SK-MEL-5 (cell line): ENCODE measurements at regions not wholly inside any gene's neighbourhood (a gene's known extent, or its start where the extent isn't known, plus 50 kb on each side); places are given as distances from the start of the nearest gene placed in this dataset.
A peak's percentile ranks its signal among the peaks of the same experiment; 100 is the strongest.

Experiments
- DNase-seq: peaks from one replicate; pipeline ENCODE4 v3.0.0-alpha.2; 2016; ENCODE audit warnings: low read depth, low spot score
- in situ Hi-C: cut with HindIII; loops from 2 replicates; pipeline ENCODE4 v1.10.0; 2016; ENCODE audit warnings: low sequenced_read_pairs, high pct_unique_total_duplicates, low pct_unique_long_range_greater_than_20kb

DNA sequence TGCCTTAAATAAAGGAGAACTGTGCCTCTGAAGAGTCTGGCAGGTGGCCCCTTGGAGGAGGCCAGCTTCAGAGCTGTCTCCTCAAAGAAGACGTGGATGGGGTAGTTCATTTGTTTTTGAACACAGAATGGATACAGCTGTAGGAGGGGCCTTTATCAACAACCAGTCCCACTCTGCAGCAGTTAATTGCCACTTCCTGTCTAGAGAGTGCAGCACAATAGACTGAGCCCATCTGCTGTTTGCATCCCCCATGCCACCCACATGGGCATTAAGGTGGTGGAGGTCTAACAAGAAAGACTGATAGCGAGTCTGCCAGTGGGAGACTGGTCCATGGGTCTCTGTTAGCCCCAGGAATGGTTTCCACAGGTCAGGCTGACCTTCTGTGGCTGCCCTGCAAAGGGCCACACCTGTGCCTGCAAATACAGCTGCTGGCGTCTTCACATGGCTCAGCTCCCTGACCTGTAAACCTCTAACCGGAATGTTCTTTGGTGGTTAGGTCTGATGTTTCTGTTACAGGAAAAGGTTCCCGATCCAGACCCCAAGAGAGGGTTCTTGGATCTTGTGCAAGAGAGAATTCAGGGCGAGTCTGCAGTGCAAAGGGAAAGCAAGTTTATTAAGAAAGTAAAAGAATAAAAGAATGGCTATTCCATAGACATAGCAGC is 153.3 kb upstream of the ITGA6 start:
- no peak for DNase-seq
- in situ Hi-C loops = no loop called here

- in situ Hi-C loops = no loop called here
- no peak for DNase-seq
Observed at GRCh38 chr2:172275239-172275638, 152.1 kb upstream of the ITGA6 start.

- no peak for DNase-seq
- in situ Hi-C loops = no loop called here
Observed at GRCh38 chr2:172276961-172277360, 150.4 kb upstream of the ITGA6 start.

DNA sequence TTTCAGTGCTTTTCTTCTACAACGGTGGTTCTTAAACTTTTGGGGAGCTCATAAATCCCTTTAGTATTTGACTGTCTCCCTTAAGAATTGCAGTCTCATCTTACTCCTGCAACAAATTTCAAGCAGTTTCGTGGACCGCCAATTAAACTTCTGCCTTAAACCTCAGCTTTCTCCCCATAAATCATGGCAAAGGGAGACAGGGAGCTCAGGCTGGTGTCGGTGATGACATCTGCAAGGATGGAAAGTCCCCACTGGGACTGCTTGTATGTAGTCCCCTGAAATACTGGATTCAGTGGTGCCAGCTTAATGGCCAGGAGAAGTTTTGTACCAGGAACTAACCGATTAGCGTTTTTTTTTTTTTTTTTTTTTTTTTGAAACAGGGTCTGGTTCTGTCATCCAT is 148.7 kb upstream of the ITGA6 start:
- DNase-seq = no peak
- in situ Hi-C loops = no loop called here

GRCh38 chr2:172279214-172279613 is 148.2 kb upstream of the ITGA6 start:
- DNase-seq = no peak
- in situ Hi-C loops = no loop called here

- DNase-seq = no peak
Observed at GRCh38 chr2:172279813-172280212, 147.6 kb upstream of the ITGA6 start.

DNA sequence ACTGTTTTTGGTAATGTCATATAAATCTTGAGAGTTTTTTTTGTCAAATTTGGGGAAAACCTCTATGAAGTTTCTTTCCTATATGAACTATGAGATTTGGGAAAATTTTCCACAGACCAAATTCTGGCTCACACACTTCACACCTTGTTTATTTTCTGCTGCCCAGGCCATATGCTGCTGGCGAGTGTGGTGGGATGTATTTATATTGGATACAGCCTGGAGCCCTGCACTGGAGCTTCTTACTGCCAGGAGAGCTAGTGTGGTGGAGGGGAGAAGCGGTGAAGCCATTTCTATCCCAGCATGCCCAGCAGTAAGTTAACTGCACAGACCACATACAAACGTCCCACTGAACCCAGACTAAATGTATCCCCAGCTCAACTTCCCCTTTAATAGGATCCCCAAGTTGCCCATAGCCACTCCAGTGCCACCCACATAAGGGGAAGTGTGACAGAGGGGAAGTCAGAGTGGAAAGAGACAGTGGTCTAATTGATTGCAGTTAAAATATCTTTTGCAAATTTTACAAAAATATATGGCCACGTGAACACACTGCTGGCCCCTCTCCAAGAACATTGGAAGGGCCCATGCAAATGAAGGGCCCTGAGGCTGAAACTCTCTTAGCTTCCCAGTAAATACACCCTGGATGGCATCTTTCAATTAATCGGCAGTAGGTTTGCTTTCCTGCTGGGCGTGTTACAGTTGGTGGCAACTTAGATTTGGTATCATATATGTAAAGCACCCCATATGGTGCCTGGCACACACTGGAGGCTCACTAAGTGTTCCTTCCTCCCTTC is 146.6 kb upstream of the ITGA6 start:
- DNase-seq = no peak
- in situ Hi-C loops = no loop called here

More at GRCh38 chr2:172279813-172280212, 147.6 kb upstream of the ITGA6 start:
- in situ Hi-C loops = no loop called here

GRCh38 chr2:172281648-172282570 is 145.5 kb upstream of the ITGA6 start:
- in situ Hi-C loops = no loop called here
- no peak for DNase-seq

GRCh38 chr2:172282944-172283343 is 144.4 kb upstream of the ITGA6 start:
- in situ Hi-C loops = no loop called here
- DNase-seq = no peak

DNA sequence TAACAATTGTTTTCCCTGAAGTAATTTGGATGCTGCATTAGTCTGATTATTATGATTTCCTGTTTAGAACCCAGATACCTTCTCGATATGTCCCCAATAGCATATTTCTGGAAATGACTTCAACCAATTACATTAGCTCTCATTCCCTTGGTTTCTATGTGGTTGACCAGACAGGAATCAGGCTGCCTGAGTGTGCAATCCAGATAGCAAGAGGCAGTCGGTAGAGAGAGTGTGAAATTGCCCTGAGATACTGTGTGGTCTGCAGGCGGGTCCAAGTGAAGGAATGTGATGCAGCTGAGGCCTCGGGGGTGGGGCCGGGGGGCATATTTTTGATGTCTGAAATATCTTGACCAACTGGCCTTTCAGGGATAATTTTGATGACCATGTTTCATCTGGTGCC is 143.9 kb upstream of the ITGA6 start:
- in situ Hi-C loops = no loop called here
- no peak for DNase-seq

- in situ Hi-C loops = no loop called here
- no peak for DNase-seq
Observed at GRCh38 chr2:172284209-172284608, 143.2 kb upstream of the ITGA6 start.

GRCh38 chr2:172285010-172285621 is 142.3 kb upstream of the ITGA6 start:
- peak; percentile 22 for DNase-seq
- in situ Hi-C loops = no loop called here

DNA sequence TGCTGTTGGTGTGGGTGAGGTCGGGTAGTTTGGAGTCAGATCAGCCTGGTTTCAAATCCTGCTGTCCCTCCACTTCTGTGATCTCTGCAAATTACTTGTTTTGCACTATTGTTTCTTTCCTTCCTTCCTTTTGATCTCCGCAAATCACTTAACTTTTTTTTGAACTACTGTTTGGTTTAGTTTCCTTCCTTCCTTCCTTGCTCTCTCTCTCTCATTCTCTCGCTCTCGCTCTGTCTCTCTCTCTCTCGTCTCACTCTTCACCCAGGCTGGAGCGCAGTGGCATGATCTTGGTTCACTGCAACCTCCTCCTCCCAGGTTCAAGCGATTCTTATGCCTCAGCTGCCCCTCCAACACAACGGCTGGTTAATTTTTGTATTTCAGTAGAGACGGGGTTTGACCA is 141.6 kb upstream of the ITGA6 start:
- in situ Hi-C loops = no loop called here
- DNase-seq = no peak

DNA sequence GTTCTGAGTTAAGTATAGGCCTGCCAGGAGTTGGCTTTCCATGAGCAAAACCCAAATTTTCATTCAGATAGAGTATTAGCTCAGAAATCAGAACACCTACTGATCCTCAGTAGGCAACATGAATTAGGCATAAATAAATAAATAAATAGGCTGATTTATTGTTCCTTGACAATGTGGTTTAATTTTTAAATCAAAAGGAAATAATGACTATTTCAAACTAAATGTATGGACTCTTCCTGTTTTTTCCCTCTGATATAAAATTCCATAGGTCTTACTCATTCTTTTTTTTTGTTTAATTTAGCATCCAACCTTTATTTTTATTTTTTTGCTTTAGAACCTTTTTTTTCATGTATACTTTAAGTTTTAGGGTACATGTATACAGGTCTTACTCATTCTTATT is 140.2 kb upstream of the ITGA6 start:
- in situ Hi-C loops = no loop called here
- no peak for DNase-seq

GRCh38 chr2:172287605-172288315 is 139.6 kb upstream of the ITGA6 start:
- DNase-seq = no peak
- in situ Hi-C loops = no loop called here

- in situ Hi-C loops = no loop called here
- DNase-seq = no peak
Observed at GRCh38 chr2:172288603-172289002, 138.8 kb upstream of the ITGA6 start.

- in situ Hi-C loops = no loop called here
- no peak for DNase-seq
Observed at GRCh38 chr2:172293952-172294351, 133.4 kb upstream of the ITGA6 start.
